Suprapubic skin (tissue), 4 donors: ENCODE measurements at regions not wholly inside any gene's neighbourhood (a gene's known extent, or its start where the extent isn't known, plus 50 kb on each side); places are given as distances from the start of the nearest gene placed in this dataset.

Experiments
- DNase-seq, 2 donors: peaks; one replicate each; pipeline ENCODE4 v3.0.0-alpha.2; 2019; ENCODE audit warnings: low spot score in 2 of 2
- H3K27ac ChIP-seq: fragments of 200-600 bp; sonication (generic); one replicate; pipeline ENCODE4 v1.5.1; 2019
- H3K27me3 ChIP-seq: fragments of 200-600 bp; sonication (generic); one replicate; pipeline ENCODE4 v1.5.1; 2019
- H3K36me3 ChIP-seq: fragments of 200-600 bp; sonication (generic); one replicate; pipeline ENCODE4 v1.5.1; 2019
- H3K4me1 ChIP-seq: fragments of 200-600 bp; sonication (generic); one replicate; pipeline ENCODE4 v1.5.1; 2019
- H3K4me3 ChIP-seq: fragments of 200-600 bp; sonication (generic); one replicate; pipeline ENCODE4 v1.5.1; 2019; ENCODE audit warnings: mild to moderate bottlenecking
- H3K9me3 ChIP-seq: fragments of 200-600 bp; sonication (generic); one replicate; pipeline ENCODE4 v1.5.1; 2019
- EP300 ChIP-seq: sonication (generic); formaldehyde crosslinking; IDR thresholded peaks from one replicate; pipeline ENCODE4 v1.6.1; 2017; ENCODE audit warnings: antibody characterized with exemption
- POLR2A ChIP-seq, 2 donors: fragments of 450-650 bp; IDR thresholded peaks; one replicate each; pipeline ENCODE4 v1.6.1; 2017; ENCODE audit warnings: antibody characterized with exemption in 2 of 2, mild to moderate bottlenecking in 2 of 2, moderate library complexity in 2 of 2
- POLR2AphosphoS5 ChIP-seq, 3 donors: sonication (generic); formaldehyde crosslinking; IDR thresholded peaks; one replicate each; pipeline ENCODE4 v1.6.1; 2017; ENCODE audit warnings: antibody characterized with exemption in 3 of 3
- WGBS: methylation state at CpG from one replicate; pipeline ENCODE4 v1.1.5; 2018; 5-methylcytosine and 5-hydroxymethylcytosine counted together
- TF ChIP-seq, protein P1 (sequence below), 2 donors: fragments of 200-600 bp in 1 of 2; fragments of 450-650 bp in 1 of 2; sonication (generic) in 1 of 2; IDR thresholded peaks; one replicate each; pipeline ENCODE4 v1.5.1; 2016 to 2019; ENCODE audit warnings: antibody characterized with exemption in 2 of 2, mild to moderate bottlenecking in 1 of 2, moderate library complexity in 1 of 2

DNA sequence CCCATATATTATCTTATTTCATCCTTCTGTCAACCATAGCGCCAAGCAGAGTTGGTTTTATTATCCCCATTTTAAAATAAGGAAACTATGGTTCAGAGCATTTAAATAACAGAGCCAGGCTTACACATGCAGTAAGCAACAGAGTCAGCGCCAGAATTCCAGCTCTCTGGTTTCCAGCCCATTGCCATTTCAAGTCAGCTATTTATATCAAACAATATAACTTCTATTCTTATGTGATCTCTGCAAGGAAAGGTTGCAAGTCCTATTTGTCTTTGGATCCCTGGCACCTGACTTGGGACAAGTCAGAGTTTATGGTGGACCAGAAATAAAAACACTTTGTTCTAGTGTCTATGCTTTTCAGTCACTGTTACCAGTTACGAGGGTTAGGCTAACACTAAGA, 174.1 kb upstream of the EEA1 start:
- Histone ChIP-seq H3K27ac (no peak overlapping the region), H3K27me3 (no peaks in the 10 kb centered on the region), H3K9me3 (no peaks in the 10 kb centered on the region), H3K36me3 (no peaks in the 10 kb centered on the region), H3K4me3 (no peak overlapping the region), H3K4me1 (peaks cover 3% of the 10 kb centered on the region)
- TF ChIP-seq EP300 (no peak), POLR2A (IDR thresholded peaks at IDR 0.05) (no peak), POLR2AphosphoS5 (IDR thresholded peaks at IDR 0.05) (no peak)
- TF ChIP-seq, protein P1, sequence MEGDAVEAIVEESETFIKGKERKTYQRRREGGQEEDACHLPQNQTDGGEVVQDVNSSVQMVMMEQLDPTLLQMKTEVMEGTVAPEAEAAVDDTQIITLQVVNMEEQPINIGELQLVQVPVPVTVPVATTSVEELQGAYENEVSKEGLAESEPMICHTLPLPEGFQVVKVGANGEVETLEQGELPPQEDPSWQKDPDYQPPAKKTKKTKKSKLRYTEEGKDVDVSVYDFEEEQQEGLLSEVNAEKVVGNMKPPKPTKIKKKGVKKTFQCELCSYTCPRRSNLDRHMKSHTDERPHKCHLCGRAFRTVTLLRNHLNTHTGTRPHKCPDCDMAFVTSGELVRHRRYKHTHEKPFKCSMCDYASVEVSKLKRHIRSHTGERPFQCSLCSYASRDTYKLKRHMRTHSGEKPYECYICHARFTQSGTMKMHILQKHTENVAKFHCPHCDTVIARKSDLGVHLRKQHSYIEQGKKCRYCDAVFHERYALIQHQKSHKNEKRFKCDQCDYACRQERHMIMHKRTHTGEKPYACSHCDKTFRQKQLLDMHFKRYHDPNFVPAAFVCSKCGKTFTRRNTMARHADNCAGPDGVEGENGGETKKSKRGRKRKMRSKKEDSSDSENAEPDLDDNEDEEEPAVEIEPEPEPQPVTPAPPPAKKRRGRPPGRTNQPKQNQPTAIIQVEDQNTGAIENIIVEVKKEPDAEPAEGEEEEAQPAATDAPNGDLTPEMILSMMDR (IDR thresholded peaks at IDR 0.05): no peak
- no peak for DNase-seq
- WGBS: 78% methylated on average over 3 of the region's 3 CpGs

DNA sequence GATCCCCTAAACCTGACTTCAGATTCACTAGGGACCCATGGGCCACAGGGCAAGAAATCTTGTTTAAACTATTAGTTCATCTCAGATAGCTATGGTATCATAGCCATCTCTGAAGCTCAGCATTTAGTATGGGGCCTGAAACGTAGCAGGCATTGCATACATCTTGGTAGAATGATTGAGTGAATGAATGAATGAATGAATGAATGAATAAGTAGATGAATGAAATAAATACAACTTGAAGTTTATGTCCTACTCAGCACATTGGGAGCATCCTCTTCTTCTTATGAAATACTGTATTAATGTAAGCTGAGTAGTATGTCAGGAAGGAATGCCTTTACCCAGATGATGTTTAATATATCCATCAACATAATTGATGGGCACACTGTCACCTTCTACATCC, 175.4 kb upstream of the EEA1 start:
- Histone ChIP-seq H3K4me1 (peaks cover 6% of the 10 kb centered on the region), H3K27ac (no peak overlapping the region), H3K27me3 (no peaks in the 10 kb centered on the region), H3K9me3 (no peaks in the 10 kb centered on the region), H3K36me3 (no peaks in the 10 kb centered on the region), H3K4me3 (no peak overlapping the region)
- TF ChIP-seq, protein P1 (IDR thresholded peaks at IDR 0.05): no peak
- TF ChIP-seq EP300: no peak
- DNase-seq: no peak
- WGBS: 93% methylated on average over 1 of the region's 1 CpG

DNA sequence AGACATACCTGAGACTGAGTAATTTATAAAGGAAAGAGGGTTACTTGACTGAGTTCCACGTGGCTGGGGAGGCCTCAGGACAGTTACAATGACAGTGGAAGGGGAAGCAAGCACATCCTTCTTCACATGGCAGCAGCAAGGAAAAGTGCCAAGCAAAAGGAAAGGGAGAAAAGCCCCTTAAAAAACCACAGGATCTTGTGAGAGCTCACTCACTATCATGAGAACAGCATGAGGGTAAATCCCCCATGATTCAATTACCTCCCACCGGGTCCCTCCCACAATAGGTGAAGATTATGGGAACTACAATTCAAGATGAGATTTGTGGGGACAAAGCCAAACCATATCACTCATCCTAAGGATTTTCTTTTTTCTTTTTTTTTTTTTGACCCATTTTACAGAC, 177.8 kb upstream of the EEA1 start:
- no peaks in the 10 kb centered on the region for H3K27me3 ChIP-seq
- no peak overlapping the region for H3K27ac ChIP-seq
- 72% methylated on average over 2 of the region's 2 CpGs for WGBS

DNA sequence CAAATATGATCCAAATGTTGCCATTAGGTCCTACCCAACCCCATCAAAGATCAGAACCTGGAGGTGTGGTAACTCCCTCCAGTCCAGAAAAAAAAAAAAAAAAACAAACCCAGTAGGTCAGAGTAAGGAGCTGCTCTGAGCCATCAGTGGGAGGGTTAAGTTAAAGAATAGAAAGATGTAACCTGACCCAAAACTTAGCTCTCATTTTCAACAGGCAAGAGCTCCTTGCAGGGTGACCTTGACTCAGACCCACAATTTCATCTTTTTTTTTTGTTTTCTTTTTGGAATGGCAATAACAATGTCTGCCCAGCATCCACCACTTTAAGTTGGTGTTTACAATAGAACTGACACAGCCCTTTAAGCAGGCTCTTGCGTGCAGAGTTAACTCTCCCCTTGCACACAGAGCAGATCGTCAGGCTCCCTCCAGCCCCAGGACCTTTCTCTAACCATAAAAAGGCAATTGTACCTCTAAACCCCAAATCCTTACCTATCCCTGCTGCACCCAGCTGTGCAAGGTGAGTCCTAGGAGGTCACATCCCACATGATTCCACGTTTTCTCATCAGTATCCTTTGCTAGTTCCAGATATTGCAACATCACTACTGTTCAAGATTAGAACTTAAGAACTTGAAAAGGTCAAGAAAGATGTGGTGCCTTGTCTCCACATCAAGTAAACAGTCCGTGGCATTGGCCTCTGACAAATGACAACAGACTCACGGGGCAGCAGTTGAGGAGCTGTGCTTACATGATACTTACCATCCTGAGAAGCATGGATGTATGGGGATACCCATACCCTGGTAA, 178.6 kb upstream of the EEA1 start:
- Histone ChIP-seq H3K36me3 (no peaks in the 10 kb centered on the region), H3K27ac (no peak overlapping the region)
- 90% methylated on average over 5 of the region's 5 CpGs for WGBS

More for the DNA sequence above, 177.8 kb upstream of the EEA1 start:
- TF ChIP-seq, protein P1 (IDR thresholded peaks at IDR 0.05): no peak
- TF ChIP-seq POLR2AphosphoS5 (IDR thresholded peaks at IDR 0.05): no peak
- H3K4me3 ChIP-seq: no peak overlapping the region
- no peak for DNase-seq
- H3K4me1 ChIP-seq: peaks cover 6% of the 10 kb centered on the region
- no peaks in the 10 kb centered on the region for H3K9me3 ChIP-seq
- no peaks in the 10 kb centered on the region for H3K36me3 ChIP-seq

DNA sequence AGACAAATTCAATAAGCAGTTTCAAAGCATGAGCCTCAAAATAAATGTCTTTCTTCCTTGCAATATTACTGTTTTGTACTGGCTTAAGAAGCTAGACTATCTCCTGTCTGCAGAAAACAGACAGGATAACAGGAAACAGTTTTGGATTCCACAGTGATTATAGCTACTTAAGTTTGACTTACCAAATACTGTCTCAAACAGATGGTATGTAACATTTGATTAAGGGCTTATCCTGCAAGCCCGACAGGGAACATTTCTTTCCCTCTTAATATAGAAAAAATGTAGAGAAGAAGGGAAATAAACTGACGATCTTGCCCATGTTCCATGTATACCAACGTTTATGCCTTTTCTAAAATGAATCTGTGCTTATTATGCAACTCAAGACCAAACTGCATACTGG, 179.9 kb upstream of the EEA1 start:
- Histone ChIP-seq H3K27ac (no peak overlapping the region), H3K36me3 (no peaks in the 10 kb centered on the region), H3K27me3 (no peaks in the 10 kb centered on the region), H3K4me1 (peaks cover 3% of the 10 kb centered on the region), H3K4me3 (no peak overlapping the region), H3K9me3 (no peaks in the 10 kb centered on the region)
- no peak for TF ChIP-seq EP300
- TF ChIP-seq POLR2AphosphoS5 (IDR thresholded peaks at IDR 0.05): no peak
- TF ChIP-seq, protein P1 (IDR thresholded peaks at IDR 0.05): no peak
- no peak for TF ChIP-seq POLR2A (IDR thresholded peaks at IDR 0.05)
- no peak for DNase-seq
- 69% methylated on average over 3 of the region's 3 CpGs for WGBS

More for the DNA sequence above, 178.6 kb upstream of the EEA1 start:
- no peaks in the 10 kb centered on the region for H3K9me3 ChIP-seq
- DNase-seq: no peak
- TF ChIP-seq POLR2A (IDR thresholded peaks at IDR 0.05): no peak
- TF ChIP-seq, protein P1 (IDR thresholded peaks at IDR 0.05): no peak
- no peak for TF ChIP-seq POLR2AphosphoS5 (IDR thresholded peaks at IDR 0.05)
- TF ChIP-seq EP300: no peak
- peaks cover 6% of the 10 kb centered on the region for H3K4me1 ChIP-seq
- no peaks in the 10 kb centered on the region for H3K27me3 ChIP-seq
- H3K4me3 ChIP-seq: no peak overlapping the region
